Endodermal cell (in vitro differentiated cells): ENCODE measurements at regions not wholly inside any gene's neighbourhood (a gene's known extent, or its start where the extent isn't known, plus 50 kb on each side); places are given as distances from the start of the nearest gene placed in this dataset.

Source experiments
- DNase-seq: peaks from one replicate; pipeline ENCODE4 v3.0.0-alpha.2; 2017
- H3K27ac ChIP-seq: 2 replicates; pipeline ENCODE4 v1.5.1; 2013; ENCODE audit warnings: mild to moderate bottlenecking, low read depth, low read length, moderate library complexity
- H3K27me3 ChIP-seq: 2 replicates; pipeline ENCODE4 v1.6.1; 2013; ENCODE audit warnings: mild to moderate bottlenecking, low read length, moderate library complexity; ENCODE audit not compliant: insufficient read depth, control insufficient read depth, poor library complexity, severe bottlenecking
- H3K36me3 ChIP-seq: 2 replicates; pipeline ENCODE4 v1.7.0; 2013; ENCODE audit warnings: mild to moderate bottlenecking, low read length, moderate library complexity; ENCODE audit not compliant: control insufficient read depth, insufficient read depth
- H3K4me1 ChIP-seq: one replicate; pipeline ENCODE4 v1.7.0; 2013; ENCODE audit warnings: low read length; ENCODE audit not compliant: control insufficient read depth, insufficient read depth
- H3K4me3 ChIP-seq: 2 replicates; pipeline ENCODE4 v1.5.1; 2013; ENCODE audit warnings: mild to moderate bottlenecking, low read length, moderate library complexity
- H3K9ac ChIP-seq: 2 replicates; pipeline ENCODE4 v1.6.1; 2013; ENCODE audit warnings: mild to moderate bottlenecking, low read length, moderate library complexity; ENCODE audit not compliant: poor library complexity, severe bottlenecking; ENCODE audit errors: extremely low read depth
- H3K9me3 ChIP-seq: 2 replicates; pipeline ENCODE4 v1.6.1; 2013; ENCODE audit warnings: mild to moderate bottlenecking, low read length, moderate library complexity; ENCODE audit not compliant: control insufficient read depth
- H3K27ac Mint-ChIP-seq: 2 replicates; pipeline ENCODE4 v1.8.0; 2020; ENCODE audit warnings: mixed read lengths
- H3K27me3 Mint-ChIP-seq: 2 replicates; pipeline ENCODE4 v1.8.0; 2021; ENCODE audit warnings: mild to moderate bottlenecking, mixed read lengths; ENCODE audit not compliant: insufficient read depth
- H3K36me3 Mint-ChIP-seq: 2 replicates; pipeline ENCODE4 v1.8.0; 2020; ENCODE audit warnings: low read depth, mixed read lengths
- H3K4me1 Mint-ChIP-seq: 2 replicates; pipeline ENCODE4 v1.8.0; 2020; ENCODE audit warnings: mixed read lengths
- H3K4me3 Mint-ChIP-seq: 2 replicates; pipeline ENCODE4 v1.8.0; 2020; ENCODE audit warnings: mild to moderate bottlenecking, moderate library complexity, mixed read lengths
- H3K9me3 Mint-ChIP-seq: 2 replicates; pipeline ENCODE4 v1.8.0; 2020; ENCODE audit warnings: mild to moderate bottlenecking, mixed read lengths
- CTCF ChIP-seq: fragments of 200-600 bp; sonication (generic); conservative IDR thresholded peaks from 2 replicates; pipeline ENCODE4 v1.5.0; 2021; ENCODE audit warnings: antibody characterized with exemption, mild to moderate bottlenecking
- WGBS, 2 experiments: methylation state at CpG; one replicate each; pipeline versions ENCODE4 v1.1.5 to v1.1.7; 2013; ENCODE audit warnings: missing lambda C conversion rate in 2 of 2, mixed read lengths in 1 of 2; ENCODE audit not compliant: insufficient coverage in 1 of 2, insufficient read length in 1 of 2; 5-methylcytosine and 5-hydroxymethylcytosine counted together

- no peak overlapping the region for H3K27ac Mint-ChIP-seq
- DNase-seq: no peak
- no peak overlapping the region for H3K4me3 Mint-ChIP-seq
- H3K27me3 ChIP-seq: no peaks in the 10 kb centered on the region
- H3K9me3 ChIP-seq: no peaks in the 10 kb centered on the region
- no peak overlapping the region for H3K27ac ChIP-seq
- H3K36me3 ChIP-seq: no peaks in the 10 kb centered on the region
- peaks cover 13% of the 10 kb centered on the region for H3K4me1 Mint-ChIP-seq
- TF ChIP-seq CTCF: no peak
- no peak overlapping the region for H3K9ac ChIP-seq
- H3K4me1 ChIP-seq: no peaks in the 10 kb centered on the region
- no peaks in the 10 kb centered on the region for H3K9me3 Mint-ChIP-seq
- no peaks in the 10 kb centered on the region for H3K36me3 Mint-ChIP-seq
- no peak overlapping the region for H3K4me3 ChIP-seq
- 84% methylated on average over 2 of the region's 2 CpGs; no CpG with 5 or more reads in 1 of the 2 experiments for WGBS, 2 experiments
- H3K27me3 Mint-ChIP-seq: no peaks in the 10 kb centered on the region
Measured at GRCh38 chr4:180966312-180966711, 1276.9 kb upstream of the TENM3 start.

- WGBS, 2 experiments: 92 to 93% methylated on average over 3 of the region's 3 CpGs
- H3K27me3 ChIP-seq: no peaks in the 10 kb centered on the region
- H3K4me3 ChIP-seq: no peak overlapping the region
- no peaks in the 10 kb centered on the region for H3K9me3 ChIP-seq
- H3K27ac ChIP-seq: no peak overlapping the region
- H3K27ac Mint-ChIP-seq: no peak overlapping the region
- no peak overlapping the region for H3K4me3 Mint-ChIP-seq
- no peak for TF ChIP-seq CTCF
- no peaks in the 10 kb centered on the region for H3K36me3 ChIP-seq
- peaks cover 8% of the 10 kb centered on the region for H3K4me1 Mint-ChIP-seq
- H3K9ac ChIP-seq: no peak overlapping the region
- no peak for DNase-seq
- no peaks in the 10 kb centered on the region for H3K9me3 Mint-ChIP-seq
- no peaks in the 10 kb centered on the region for H3K4me1 ChIP-seq
- no peaks in the 10 kb centered on the region for H3K36me3 Mint-ChIP-seq
- H3K27me3 Mint-ChIP-seq: no peaks in the 10 kb centered on the region
Measured at GRCh38 chr4:180967936-180968335, 1275.3 kb upstream of the TENM3 start.

- Mint-ChIP-seq H3K27me3 (no peaks in the 10 kb centered on the region), H3K36me3 (no peaks in the 10 kb centered on the region), H3K4me3 (no peak overlapping the region)
Measured at GRCh38 chr4:180973894-180974293, 1269.3 kb upstream of the TENM3 start.

More at GRCh38 chr4:180973894-180974293, 1269.3 kb upstream of the TENM3 start:
- H3K27me3 ChIP-seq: no peaks in the 10 kb centered on the region
- no peak for TF ChIP-seq CTCF
- DNase-seq: no peak
- no peaks in the 10 kb centered on the region for H3K4me1 ChIP-seq
- H3K9ac ChIP-seq: no peak overlapping the region
- Mint-ChIP-seq H3K4me1 (no peaks in the 10 kb centered on the region), H3K27ac (no peak overlapping the region), H3K9me3 (no peaks in the 10 kb centered on the region)
- WGBS, 2 experiments: 95 to 100% methylated on average over 1 to 4 of the region's 4 CpGs
- no peak overlapping the region for H3K27ac ChIP-seq
- no peaks in the 10 kb centered on the region for H3K9me3 ChIP-seq
- H3K4me3 ChIP-seq: no peak overlapping the region
- no peaks in the 10 kb centered on the region for H3K36me3 ChIP-seq
